GM18505 (cell line): ENCODE measurements at regions not wholly inside any gene's neighbourhood (a gene's known extent, or its start where the extent isn't known, plus 50 kb on each side); places are given as distances from the start of the nearest gene placed in this dataset.
"Not testable (repeated sequence)": the region's sequence is repeated elsewhere in the genome, so short reads cannot be mapped to it uniquely, and the experiment has no call there.

ENCODE experiments used
- ATAC-seq: cut with Tn5 transposase; IDR thresholded peaks from one replicate; pipeline ENCODE4 v1.9.1; 2021; ENCODE audit not compliant: unreplicated experiment
- POLR2A ChIP-seq: IDR thresholded peaks from 4 replicates; pipeline ENCODE4 v1.6.1; 2011; ENCODE audit warnings: borderline replicate concordance; ENCODE audit not compliant: insufficient read depth, insufficient read length; ENCODE audit errors: extremely low read depth

DNA sequence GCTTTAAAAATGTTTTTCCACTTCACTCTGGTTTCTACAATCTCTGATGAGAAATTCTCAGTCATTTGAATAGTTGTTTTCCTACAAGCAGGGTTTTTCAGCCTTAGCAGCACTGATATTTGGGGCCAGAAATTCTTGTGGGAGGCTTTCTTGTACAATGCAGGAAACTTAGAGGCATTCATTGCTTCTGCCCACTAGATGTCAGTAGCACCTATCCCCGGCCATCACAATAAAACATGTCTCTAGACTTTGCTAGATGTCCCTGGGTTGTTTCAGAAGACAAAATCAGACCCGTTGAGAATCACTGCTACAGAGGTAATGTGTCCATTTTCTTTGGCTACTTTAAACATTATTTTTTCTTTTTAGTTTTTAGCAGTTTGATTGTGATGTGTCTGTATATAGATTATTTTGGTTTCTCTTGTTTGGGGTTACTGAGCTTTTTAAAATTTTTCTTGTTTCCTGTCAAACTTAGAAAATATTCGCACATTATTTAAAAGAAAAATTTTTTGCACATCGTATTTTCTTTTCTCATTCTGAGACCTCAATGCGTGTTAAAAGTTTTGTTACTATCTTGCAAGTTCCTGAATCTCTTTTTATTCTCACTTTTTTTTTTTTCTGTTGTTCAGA is 60.8 kb upstream of the CCDC179 start:
- no peak for TF ChIP-seq POLR2A
- peak; percentile 99 for ATAC-seq

DNA sequence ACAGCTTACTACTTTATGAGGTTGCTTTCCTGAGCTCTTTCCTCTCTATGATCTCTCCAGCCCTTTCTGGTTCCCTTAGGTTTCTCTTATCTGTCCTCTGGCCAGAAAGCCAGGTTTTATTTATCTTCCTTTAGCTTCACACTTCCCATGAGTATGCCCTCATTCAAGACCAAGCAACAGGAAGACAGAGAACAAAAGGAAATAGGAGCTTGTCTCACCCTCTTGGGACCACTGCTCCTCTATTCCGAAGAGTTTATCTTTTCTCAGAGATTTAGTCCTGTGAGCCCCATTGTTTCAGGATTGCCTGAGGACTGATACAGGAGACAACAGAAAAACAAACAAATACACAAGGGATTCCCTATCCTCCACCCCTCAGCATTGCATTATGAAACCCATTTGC is 62.4 kb upstream of the CCDC179 start:
- ATAC-seq, result no peak
- TF ChIP-seq POLR2A, result no peak

DNA sequence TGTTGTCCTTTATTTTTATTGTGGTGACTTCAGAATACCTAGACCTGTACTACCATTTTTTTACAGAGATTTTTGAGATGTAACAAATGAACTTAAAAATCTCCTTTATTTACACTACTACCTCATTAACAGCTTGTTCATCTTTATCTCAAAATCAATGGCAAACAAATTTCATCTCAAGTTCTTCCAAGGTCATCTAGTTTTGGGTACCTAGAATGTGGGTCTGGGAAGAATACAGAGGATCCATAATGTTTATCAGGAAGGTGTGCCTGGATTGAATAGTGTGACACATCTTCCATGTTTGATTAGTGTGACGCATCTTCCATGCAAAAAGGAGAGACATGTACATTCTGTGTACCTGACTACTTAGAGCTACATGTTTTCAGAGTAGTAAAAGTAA is 63.3 kb upstream of the CCDC179 start:
- no peak for ATAC-seq
- TF ChIP-seq POLR2A, result no peak

DNA sequence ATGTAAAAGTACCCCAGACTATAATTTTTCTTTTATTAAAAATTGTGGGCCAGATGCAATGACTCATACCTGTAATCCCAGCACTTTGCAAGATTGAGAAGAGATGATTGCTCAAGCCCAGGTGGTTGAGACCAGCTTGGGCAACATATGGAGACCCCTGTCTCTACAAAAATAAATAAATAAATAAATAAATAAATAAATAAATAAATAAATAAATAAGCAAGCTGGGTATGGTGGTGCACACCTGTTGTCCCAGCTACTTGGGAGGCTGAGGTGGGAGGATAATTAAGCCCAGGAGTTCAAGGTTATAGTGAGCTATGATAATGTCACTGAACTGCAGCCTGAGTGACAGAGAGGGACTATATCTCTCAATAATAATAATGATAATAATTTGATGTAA is 66.1 kb upstream of the CCDC179 start:
- TF ChIP-seq POLR2A, result no peak
- no peak for ATAC-seq

DNA sequence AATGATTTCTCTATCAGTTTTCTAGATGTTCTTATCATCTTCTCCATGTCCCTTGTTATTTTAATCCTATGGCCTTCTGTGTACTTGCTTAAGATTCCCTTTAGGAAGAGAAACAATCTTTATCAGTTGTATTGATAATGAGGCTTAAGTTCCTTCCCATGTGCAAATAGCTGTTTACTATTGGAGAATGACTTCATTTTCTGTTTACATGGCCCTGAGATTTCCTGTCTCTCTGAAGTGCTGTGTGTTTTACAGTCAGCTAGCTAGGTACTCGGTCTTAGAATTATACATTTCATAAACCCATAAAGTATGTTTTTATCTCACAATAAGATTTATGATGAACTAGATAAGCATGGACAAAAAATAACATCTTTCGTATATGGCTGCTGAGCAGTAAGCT is 67.5 kb upstream of the CCDC179 start:
- TF ChIP-seq POLR2A, result no peak
- no peak for ATAC-seq

DNA sequence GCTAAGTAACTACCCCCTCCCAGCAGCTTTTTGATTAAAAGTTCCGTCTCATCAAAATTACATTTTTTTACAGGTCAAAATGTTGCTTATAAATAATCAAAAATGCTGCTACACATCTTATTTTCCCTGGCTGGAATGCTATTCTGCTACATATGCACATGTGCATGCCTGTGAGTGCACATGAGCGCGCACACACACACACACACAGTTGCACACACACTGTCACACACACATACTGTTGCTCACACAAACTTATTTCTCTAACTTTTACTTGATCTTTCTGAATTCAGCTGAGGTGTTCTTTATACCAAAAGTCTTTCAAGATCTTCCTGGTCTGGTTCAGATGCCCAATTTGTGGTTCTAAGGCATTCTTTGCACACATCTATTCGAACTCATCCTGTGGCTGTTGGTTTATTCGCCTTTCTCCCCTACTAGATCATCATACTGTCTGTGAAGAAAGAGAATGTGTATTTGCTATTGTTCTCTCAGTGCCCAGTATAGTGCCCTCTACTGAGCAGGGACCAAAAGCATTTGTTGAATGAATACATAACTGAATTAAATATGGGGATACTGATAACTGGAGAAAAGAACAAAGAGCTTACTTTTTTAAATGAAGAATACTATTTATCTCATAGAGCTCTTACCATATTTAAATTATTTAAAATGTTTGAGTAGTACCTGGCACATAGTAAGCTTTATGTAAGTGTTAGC is 68.1 kb upstream of the CCDC179 start:
- TF ChIP-seq POLR2A, result no peak

DNA sequence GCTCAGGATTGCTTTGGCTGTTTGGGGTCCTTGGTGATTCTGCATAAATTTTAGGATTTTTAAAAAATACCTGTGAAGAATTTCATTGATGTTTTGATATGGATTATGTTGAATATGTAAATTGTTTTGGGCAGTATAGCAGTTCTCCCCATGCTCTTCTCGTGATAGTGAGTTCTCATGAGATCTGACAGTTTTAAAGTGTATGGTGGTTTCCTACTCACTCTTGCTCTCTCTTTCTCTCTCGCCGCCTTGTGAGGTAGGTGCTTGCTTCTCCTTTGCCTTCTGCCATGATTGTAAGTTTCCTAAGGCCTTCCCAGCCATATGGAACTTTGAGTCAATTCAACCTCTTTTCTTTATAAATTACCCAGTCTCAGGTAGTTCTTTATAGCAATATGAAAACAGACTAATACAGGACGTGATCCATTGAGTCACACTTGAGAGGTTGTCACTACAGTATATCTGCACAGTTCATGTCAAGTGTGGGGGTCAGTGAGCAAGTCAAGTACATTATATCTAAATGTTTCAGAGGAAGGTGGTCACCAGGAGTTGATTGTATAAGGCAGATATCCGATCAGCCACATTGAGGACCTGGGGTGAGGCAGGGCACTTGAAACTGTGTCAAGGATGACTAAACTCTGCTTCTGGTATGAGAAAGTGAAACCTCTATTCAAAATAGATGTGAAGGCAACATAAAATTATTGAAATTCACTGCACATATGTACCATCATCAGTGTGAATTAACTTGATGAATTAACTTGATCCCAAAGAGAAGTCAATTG is 70.7 kb upstream of the CCDC179 start:
- peak; percentile 96 for ATAC-seq
- no peak for TF ChIP-seq POLR2A

More for the DNA sequence above, 68.1 kb upstream of the CCDC179 start:
- ATAC-seq, result no peak

DNA sequence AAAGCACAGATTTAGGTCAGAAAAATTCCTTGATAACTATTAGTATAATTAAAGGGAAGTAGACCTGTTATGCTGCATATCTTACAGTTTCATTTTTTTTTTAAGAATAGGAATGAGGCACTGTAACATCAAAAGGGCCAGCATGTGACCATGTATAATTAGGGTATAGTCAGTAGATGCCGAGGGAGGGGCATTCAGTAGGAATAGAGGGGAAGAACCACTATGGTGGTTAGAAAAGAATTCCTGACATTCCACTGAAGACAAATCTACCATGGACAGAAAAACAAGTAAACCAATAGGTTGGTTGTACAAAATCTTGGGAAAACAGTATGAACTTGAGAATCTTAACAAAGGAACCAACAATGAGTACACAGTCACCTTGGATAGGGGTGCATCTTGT is 78.4 kb upstream of the CCDC179 start:
- no peak for TF ChIP-seq POLR2A
- no peak for ATAC-seq

DNA sequence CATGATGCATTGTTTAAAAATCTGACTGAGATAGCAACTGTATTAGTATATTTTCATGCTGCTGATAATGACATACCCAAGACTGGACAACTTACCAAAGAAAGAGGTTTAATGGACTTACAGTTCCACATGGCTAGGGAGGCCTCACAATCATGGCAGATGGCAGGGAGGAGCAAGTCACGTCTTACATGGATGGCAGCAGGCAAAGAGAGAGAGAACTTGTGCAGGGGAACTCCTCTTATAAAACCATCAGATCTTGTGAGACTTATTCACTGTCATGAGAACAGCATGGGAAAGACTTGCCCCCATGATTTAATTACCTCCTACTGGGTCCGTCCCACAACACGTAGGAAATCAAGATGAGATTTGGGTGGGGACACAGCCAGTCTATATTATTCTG is 81.3 kb upstream of the CCDC179 start:
- not testable (repeated sequence) for ATAC-seq

DNA sequence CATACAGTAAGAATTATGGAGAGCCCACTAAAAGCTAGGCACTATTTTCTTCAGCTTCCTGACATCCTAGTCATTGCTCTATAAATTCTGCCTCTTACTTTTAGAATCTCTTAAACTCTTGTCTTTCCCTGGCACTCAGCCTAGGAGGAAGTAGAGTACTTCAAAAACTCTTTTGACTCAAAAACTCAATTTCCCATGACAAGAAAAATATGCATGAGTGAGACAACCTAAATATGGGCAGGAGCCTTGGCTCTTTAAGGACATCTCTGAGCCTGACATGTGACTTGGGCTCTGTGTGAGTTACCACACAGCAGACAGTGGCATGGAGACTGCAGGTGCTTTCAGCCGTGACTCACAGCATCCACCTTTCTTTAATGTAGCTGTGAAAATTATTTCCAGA is 97.5 kb upstream of the CCDC179 start:
- ATAC-seq, result no peak
- TF ChIP-seq POLR2A, result no peak

DNA sequence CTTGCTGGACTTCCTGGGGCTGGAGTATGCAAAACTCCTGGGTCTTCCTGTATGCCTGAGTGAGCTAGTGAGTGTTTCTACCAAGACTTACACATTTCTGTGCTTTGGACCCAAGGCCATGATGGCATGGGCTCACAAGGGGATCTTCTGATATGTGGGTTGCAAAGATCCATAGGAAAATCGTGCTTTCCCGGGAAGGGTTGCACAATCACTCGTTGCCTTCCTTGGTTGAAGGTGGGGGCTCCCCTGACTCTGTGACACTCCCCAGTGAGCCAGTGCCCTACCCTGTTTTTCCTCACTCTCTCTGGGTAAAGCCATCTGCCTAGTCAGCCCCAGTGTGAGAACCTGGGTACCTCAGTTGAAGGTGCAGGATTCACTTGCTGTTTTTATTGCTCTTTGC is 114.0 kb upstream of the CCDC179 start:
- TF ChIP-seq POLR2A, result no peak
- ATAC-seq, result no peak

DNA sequence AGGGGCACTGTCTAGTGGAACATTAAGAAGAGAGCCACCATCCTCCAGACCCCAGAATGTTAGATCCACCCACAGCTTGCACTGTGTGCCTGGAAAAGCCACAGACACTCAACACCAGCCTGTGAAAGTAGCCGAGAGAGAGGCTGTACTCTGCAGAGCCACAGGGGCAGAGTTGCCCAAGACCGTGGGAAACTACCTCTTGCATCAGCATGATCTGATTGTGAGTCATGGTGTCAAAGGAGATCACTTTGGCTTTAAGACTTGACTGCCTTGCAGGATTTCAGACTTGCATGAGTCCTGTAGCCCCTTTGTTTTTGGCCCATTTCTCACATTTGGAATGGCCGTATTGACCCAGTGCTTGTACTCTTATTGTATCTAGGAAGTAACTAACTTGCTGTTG is 115.9 kb upstream of the CCDC179 start:
- TF ChIP-seq POLR2A, result no peak
- no peak for ATAC-seq

DNA sequence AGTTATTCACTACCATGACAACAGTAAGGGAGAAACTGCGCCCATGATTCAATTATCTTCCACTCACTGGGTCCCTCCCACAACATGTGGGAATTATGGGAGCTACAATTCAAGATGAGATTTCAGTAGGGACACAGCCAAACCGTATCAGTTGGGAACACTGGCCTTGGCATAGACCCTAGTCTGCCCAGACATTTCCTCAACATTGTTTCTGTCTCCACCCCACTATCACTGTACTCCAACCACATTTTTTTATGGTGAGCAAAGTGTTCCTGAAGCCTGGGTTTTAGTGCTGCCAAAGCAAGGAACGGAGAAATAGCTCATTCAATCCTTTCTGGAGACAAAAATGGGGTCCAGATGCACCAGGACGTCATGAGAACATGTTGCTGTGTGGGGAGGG is 122.6 kb upstream of the CCDC179 start:
- ATAC-seq, result no peak
- no peak for TF ChIP-seq POLR2A

DNA sequence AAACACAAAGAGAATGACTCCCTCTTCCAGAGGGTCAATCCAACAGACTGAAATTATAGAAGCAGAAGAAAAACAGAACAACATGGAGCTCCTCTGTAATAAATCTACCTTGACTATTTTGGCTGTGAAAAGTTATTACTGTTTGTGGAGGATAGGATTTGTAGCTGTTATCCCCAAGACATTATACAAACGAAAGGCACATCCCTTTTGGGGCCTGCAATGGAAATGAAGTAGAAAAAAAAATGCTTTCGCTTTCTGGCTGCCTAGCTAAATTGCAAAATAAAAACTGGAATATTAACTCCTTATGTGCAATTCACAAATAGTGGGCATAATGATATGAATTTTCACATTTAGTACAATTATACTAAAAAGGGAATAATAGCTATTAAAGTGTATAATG is 123.8 kb upstream of the CCDC179 start:
- ATAC-seq, result no peak
- no peak for TF ChIP-seq POLR2A
